ENCODE measurements at regions not wholly inside any gene's neighbourhood (a gene's known extent, or its start where the extent isn't known, plus 50 kb on each side); places are given as distances from the start of the nearest gene placed in this dataset.

DNA sequence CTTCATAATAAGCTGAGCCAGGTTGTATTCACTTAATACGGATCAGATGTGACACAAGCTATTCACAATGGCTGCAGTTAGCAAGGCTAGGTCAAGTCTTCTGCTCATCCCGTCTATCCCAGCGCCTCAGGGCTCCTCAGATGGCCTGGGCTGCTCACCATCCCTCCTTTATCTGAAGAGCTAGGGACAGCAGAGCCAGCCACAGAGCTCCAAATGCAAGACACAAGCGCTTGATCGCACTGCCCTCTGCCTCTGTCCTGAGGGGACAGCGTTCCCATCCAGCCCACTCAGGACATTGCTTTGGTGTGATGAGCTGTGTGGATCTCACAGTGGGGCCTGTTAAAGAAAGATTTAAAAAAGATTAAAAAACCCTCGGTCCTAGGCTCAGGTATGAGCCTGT lies 254.4 kb upstream of the HS6ST1 start:
- TF ChIP-seq CTCF (conservative IDR thresholded peaks at IDR 0.05 in 1 of 2, IDR thresholded peaks at IDR 0.05 in 1 of 2; ENCODE audit: low read depth in 1 of 2, low read length in 2 of 2) (no peak), EZH2 (IDR thresholded peaks at IDR 0.05; ENCODE audit: low read length, missing control alignments) (no peak)
- no peaks in the 10 kb centered on the region for H3K27me3 ChIP-seq (ENCODE audit: control insufficient read depth, insufficient read depth, low read length)
- no peak overlapping the region for H3K9ac ChIP-seq (ENCODE audit: insufficient read depth, low read length)
- H3K4me1 ChIP-seq (ENCODE audit: control insufficient read depth, extremely low read depth, insufficient read depth, low read length) = no peaks in the 10 kb centered on the region
- H3K9me3 ChIP-seq (ENCODE audit: control insufficient read depth, insufficient read depth, low read depth, low read length) = no peaks in the 10 kb centered on the region
- no peaks in the 10 kb centered on the region for H4K20me1 ChIP-seq (ENCODE audit: control insufficient read depth, extremely low read depth, insufficient read depth, low read length)
- H3K27ac ChIP-seq (ENCODE audit: insufficient read depth, low read length) = no peak overlapping the region
- no peaks in the 10 kb centered on the region for H3K36me3 ChIP-seq (ENCODE audit: control insufficient read depth, insufficient read depth, low read length)
- H3K4me3 ChIP-seq (replicated peaks in 1 of 4; ENCODE audit: control extremely low read depth in 1 of 4, insufficient read depth in 1 of 4, low read depth in 3 of 4, low read length in 4 of 4) = no peak overlapping the region
- no peak overlapping the region for H2AFZ ChIP-seq (ENCODE audit: low read length)
- no peaks in the 10 kb centered on the region for H3K79me2 ChIP-seq (ENCODE audit: control insufficient read depth, insufficient read depth, low read length)
- DNase-seq (ENCODE audit: low read depth in 2 of 2) = no peak
- no peak overlapping the region for H3K4me2 ChIP-seq (ENCODE audit: extremely low read depth, insufficient read depth, low read length)

DNA sequence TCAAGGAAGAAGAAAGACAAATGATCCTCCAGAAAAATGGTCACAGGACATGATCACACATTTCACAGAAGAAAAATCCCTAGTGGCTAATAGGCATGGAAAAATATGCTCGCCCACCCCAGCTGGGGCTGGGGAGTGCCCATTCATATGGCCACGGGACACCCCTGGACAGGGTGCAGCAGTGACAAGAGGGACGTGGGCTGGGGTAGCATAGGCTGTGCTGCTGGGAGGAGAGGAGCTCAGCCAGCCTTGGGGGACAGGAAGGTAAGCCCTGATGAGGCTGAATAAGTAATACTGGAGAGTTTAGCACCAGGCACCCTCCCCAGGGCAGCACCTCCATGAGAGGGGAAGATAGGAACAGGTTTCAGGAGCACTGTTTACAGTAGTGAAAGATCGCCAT lies 254.9 kb upstream of the HS6ST1 start:
- no peak for TF ChIP-seq EZH2 (IDR thresholded peaks at IDR 0.05; ENCODE audit: low read length, missing control alignments)
- no peak for TF ChIP-seq CTCF (conservative IDR thresholded peaks at IDR 0.05 in 1 of 2, IDR thresholded peaks at IDR 0.05 in 1 of 2; ENCODE audit: low read depth in 1 of 2, low read length in 2 of 2)
- no peaks in the 10 kb centered on the region for H3K36me3 ChIP-seq (ENCODE audit: control insufficient read depth, insufficient read depth, low read length)
- no peaks in the 10 kb centered on the region for H3K79me2 ChIP-seq (ENCODE audit: control insufficient read depth, insufficient read depth, low read length)

DNA sequence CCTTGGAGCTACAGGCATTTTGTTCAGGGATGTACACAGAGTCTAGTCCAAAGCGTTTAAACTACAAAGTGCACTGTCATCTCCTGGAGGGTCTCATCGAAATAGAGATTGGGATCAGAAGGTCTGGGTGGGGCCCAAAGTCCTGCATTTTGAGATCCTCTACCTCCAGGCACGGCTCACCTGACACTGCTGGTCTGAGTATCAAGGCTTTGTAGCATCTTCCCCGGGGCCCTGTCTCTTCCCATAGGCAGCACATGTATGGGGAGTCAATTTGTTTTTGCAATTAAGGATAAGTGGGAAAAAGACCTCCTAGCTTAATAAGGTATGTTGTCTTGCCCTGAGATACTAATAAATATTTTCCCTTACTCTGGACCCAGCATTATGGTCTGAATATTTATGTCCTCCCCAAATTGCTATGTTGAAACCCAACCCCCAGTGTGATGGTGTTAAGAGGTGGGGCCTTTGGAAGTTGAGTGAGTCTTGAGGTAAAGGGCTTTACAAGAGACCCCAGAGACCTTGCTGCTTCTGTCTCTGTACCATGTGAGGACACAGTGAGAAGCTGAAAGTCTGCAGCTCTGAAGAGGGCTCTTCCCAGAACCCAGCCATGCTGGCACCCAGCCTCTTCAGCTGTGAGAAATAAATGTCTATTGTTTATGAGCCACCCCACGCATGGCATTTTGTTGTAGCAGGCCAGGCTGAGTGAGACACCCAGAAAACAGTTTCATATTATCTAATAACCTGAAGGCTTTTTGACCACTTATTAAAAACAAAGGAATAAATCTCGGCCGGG lies 258.7 kb upstream of the HS6ST1 start:
- H3K9me3 ChIP-seq (ENCODE audit: control insufficient read depth, insufficient read depth, low read depth, low read length) = no peaks in the 10 kb centered on the region
- H3K79me2 ChIP-seq (ENCODE audit: control insufficient read depth, insufficient read depth, low read length) = no peaks in the 10 kb centered on the region
- H2AFZ ChIP-seq (ENCODE audit: low read length) = no peak overlapping the region
- no peaks in the 10 kb centered on the region for H3K36me3 ChIP-seq (ENCODE audit: control insufficient read depth, insufficient read depth, low read length)
- H4K20me1 ChIP-seq (ENCODE audit: control insufficient read depth, extremely low read depth, insufficient read depth, low read length) = no peaks in the 10 kb centered on the region
- no peaks in the 10 kb centered on the region for H3K27me3 ChIP-seq (ENCODE audit: control insufficient read depth, insufficient read depth, low read length)
- no peak overlapping the region for H3K4me2 ChIP-seq (ENCODE audit: extremely low read depth, insufficient read depth, low read length)
- H3K27ac ChIP-seq (ENCODE audit: insufficient read depth, low read length) = no peak overlapping the region
- no peaks in the 10 kb centered on the region for H3K4me1 ChIP-seq (ENCODE audit: control insufficient read depth, extremely low read depth, insufficient read depth, low read length)
- TF ChIP-seq EZH2 (IDR thresholded peaks at IDR 0.05; ENCODE audit: low read length, missing control alignments) (no peak), CTCF (conservative IDR thresholded peaks at IDR 0.05 in 1 of 2, IDR thresholded peaks at IDR 0.05 in 1 of 2; ENCODE audit: low read depth in 1 of 2, low read length in 2 of 2) (no peak)
- DNase-seq (ENCODE audit: low read depth in 2 of 2) = no peak
- no peak overlapping the region for H3K9ac ChIP-seq (ENCODE audit: insufficient read depth, low read length)
- no peak overlapping the region for H3K4me3 ChIP-seq (replicated peaks in 1 of 4; ENCODE audit: control extremely low read depth in 1 of 4, insufficient read depth in 1 of 4, low read depth in 3 of 4, low read length in 4 of 4)

More for the DNA sequence above, 254.9 kb upstream of the HS6ST1 start:
- Histone ChIP-seq H4K20me1 (ENCODE audit: control insufficient read depth, extremely low read depth, insufficient read depth, low read length) (no peaks in the 10 kb centered on the region), H3K27me3 (ENCODE audit: control insufficient read depth, insufficient read depth, low read length) (no peaks in the 10 kb centered on the region), H3K9me3 (ENCODE audit: control insufficient read depth, insufficient read depth, low read depth, low read length) (no peaks in the 10 kb centered on the region), H3K27ac (ENCODE audit: insufficient read depth, low read length) (no peak overlapping the region), H3K9ac (ENCODE audit: insufficient read depth, low read length) (no peak overlapping the region), H3K4me1 (ENCODE audit: control insufficient read depth, extremely low read depth, insufficient read depth, low read length) (no peaks in the 10 kb centered on the region), H3K4me3 (replicated peaks in 1 of 4; ENCODE audit: control extremely low read depth in 1 of 4, insufficient read depth in 1 of 4, low read depth in 3 of 4, low read length in 4 of 4) (no peak overlapping the region), H2AFZ (ENCODE audit: low read length) (no peak overlapping the region), H3K4me2 (ENCODE audit: extremely low read depth, insufficient read depth, low read length) (no peak overlapping the region)
- DNase-seq (ENCODE audit: low read depth in 2 of 2) = no peak
